ENCODE measurements at regions not wholly inside any gene's neighbourhood (a gene's known extent, or its start where the extent isn't known, plus 50 kb on each side); places are given as distances from the start of the nearest gene placed in this dataset.

DNA sequence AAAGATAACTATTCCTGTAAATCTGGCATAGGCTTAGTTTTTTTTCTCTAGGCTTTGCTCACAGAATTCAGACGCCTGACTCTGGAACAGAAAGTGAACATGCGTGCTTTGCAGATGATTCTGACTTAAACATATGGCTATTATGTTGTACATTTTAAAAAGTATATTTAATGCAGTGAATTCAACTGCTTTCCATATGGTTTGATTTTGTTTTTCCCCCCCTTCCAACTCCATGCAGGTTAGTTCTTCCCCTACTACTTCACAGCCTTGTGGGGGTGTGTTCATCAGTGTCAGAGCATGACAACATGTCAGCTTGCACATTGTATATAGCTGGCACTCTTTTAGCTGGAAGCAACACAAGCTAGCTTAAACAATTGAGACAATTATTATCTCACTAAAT is 226.8 kb downstream of the TMEM167A start:
- DNase-seq (ENCODE audit: low read depth): no peak

DNA sequence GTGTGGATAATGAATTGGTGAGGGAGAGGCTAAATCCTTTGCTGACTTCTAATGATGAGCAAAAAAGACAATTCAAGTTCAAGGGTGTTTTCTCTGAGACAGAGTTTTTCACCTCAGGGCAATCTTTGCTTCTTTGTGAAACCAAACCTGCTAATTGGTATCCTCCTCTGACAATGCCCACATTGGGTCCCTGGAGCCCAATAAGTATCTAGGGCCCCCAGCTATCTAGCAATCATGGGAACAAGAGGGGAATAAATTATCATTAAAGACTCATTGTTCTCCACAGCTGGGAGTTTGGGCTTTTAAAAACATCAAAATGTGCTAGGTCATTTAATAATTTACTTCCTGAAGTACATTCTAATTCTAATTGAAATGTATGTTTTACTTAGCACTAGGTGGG is 227.3 kb downstream of the TMEM167A start:
- DNase-seq (ENCODE audit: low read depth): no peak

DNA sequence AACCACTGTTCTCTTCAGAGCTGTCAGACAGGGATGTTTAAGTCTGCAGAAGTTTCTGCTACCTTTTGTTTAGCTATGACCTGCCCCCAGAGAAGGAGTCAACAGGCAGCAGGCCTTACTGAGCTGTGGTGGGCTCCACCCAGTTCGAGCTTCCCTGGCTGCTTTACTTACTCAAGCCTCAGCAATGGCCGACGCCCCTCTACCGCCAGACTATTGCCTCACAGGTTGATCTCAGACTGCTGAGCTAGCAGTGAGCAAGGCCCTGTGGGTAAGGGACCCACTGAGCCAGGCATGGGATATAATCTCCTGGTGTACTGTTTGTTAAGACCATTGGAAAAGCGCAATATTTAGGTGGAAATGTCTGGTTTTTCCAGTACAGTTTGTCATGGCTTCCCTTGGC is 229.6 kb downstream of the TMEM167A start:
- DNase-seq (ENCODE audit: low read depth): no peak

DNA sequence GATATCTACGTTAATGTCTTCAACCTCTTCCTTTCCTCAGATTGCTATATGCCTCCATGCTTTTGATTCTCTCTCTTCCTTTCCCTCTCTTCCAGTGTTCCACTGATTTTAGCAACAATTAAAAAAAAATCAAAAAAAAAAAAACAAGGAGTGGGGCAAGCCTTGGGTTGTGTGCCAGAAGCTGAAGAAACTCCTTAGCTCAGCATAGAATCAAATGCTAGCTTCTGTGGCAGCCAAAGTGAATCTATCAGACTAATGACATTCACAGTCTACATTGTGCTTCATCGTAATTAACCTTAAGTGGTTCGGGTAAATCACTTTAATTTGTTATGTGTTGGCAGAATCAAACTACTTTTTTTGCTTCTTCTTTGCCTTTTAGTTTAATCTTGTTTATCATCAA is 237.3 kb downstream of the TMEM167A start:
- DNase-seq (ENCODE audit: low read depth): no peak

DNA sequence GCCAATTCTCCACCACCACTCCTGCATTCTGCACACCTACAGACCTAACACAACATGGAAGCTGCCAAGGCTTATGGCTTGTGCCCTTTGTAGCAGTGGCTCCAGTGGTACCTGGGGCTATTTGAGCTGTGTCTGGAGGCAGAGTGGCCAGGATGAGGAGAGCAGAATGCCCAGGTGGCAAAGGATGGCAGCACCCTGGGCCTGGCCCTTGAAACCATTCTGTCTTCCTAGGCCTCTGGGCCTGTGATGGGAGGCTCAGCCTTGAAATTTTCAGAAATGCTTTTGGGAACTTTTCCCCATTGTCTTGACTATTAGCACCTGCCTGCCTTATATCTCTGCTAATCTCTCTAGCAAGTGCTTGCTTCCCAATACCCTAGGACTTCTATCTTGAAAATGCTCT is 241.7 kb downstream of the TMEM167A start:
- no peak for DNase-seq (ENCODE audit: low read depth)

DNA sequence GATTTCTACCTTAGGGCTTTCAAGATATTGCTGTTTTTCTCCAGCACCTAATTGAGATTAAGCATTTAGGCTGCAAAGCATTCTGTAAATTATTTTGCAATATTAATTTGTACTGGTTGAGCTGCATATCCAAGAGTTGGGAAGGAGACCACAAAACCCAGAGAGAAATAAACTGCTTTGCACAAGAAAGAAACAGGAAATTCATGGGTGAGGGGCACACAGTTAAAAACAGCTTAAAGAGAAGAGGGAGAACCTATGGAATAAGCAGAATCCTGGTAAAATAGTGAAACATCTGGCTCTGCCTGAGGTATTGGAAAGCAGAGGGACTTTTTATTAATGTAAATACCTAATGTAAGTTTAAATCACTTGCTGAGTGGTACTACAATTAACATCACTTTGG is 243.0 kb downstream of the TMEM167A start:
- DNase-seq (ENCODE audit: low read depth): no peak

DNA sequence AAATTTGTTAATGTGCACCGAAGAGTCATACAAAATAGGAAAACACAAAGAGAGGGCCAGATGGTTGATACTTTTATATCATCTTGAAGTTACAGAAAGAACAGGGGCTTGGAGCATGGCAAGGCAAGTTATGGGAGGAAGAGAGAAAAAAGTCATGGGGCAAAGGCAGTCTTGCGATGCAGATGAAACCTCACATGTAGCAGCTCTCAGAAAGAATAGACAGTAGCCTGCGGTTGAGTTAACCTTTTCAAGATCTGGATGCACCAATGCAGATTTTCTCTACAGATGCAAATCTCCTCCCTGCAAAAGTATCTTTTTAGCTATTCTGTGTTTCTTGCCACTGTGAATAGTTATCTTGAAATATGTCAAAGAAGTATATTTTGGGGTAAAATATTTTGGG is 243.9 kb downstream of the TMEM167A start:
- DNase-seq (ENCODE audit: low read depth): no peak

DNA sequence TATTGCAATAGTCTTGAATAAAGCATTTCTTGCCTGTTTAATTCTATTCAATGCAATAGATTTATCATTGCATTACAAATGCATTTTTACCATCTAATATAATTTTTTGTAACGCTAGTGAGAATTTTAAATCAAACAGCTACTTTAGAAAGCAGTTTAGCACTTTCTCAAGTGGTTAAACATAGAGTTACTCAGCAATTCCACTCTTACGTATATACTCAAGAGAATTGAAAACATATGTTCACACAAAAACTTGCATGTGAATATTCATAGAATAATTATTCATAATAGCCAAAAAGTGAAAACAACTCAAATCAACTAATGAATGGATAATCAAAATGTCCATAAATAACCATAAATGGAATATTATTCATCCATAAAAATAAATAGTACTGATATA is 244.7 kb downstream of the TMEM167A start:
- DNase-seq (ENCODE audit: low read depth): no peak

DNA sequence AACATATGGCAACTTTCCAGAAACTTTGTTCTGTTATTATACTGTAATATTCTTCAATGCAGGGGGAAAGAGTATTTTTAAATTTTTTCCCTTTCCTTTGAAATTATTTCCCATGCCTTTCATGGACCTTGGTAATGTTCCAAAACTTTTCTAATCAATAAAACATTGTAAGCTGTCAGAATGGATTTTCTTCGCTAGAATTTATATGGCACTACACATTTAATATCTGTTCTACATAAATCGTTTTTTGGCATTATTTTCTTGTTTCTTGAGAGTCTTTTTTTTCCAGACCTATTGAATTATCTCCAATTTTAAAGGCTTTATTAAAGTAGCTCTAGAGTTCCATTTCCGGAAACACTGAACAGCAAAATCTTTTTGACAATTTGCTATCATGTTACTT is 249.0 kb downstream of the TMEM167A start:
- DNase-seq (ENCODE audit: low read depth): no peak

DNA sequence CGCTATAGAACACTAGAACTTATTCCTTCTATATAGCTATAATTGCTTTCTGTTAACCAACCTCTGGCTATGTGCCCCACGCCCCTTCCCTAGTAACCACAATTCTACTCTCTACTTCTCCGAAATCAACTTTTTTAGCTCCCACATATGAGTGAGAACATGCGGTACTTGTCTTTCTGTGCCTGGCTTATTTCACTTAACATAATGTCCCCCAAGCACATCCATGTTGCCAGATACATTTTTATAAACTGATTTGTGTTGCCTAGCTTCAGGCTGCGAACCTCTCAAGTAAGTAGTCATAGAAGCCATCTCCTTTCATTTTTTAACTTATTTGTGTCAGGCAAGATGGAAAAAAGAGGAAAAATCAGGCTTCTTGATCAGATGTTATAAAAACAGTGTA is 249.5 kb downstream of the TMEM167A start:
- DNase-seq (ENCODE audit: low read depth): no peak

DNA sequence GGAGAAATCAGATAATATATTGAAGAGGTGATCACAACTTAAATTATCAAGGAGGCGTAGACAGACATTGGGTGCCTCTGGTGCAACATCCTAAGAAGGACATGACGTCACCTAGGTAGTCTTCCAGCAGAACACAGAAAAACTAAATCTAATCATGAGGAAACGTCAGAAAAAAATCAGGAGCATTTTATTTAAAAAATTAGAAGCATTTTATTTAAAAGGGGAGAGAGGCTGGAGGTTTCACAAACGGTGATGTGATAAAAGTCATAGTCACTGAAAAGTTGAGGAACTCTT is 254.6 kb downstream of the TMEM167A start:
- DNase-seq (ENCODE audit: low read depth): no peak

DNA sequence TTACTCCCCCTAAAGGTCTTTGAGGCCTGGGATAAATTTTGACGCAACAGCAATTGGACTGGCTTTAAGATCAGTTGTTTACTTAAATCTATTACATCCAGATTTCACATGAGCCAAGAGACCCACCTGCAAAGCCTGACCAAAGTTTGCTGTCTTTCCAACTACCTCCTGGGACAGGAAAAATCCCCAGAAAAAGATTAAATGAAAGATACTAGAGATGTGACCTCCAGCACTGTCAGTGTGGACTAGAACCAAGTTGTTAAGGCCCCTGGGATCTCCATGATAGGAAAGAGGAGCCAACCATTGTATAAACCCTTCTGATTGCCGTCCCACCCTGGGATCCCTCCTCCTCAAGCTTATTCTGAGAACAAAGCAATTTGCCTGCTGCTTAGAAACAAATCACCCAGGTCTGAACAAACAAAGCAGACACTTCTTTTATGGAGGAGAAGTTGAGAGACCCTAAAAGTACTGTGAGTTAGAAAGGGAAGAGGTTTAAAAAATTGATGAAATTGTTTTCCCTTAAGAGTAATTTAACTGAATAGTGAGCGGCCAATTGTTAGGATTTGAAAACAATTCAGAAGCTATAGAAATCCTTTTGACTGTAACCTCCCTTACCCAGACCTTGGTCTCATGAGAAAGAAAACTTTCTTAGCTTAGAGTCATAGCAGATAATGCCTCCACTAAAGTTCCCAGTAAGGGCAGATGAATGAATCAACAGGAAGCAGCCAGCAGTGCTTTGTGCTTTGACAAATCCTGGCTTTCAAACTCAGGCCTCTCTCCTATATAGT is 255.2 kb downstream of the TMEM167A start:
- DNase-seq (ENCODE audit: low read depth): no peak

DNA sequence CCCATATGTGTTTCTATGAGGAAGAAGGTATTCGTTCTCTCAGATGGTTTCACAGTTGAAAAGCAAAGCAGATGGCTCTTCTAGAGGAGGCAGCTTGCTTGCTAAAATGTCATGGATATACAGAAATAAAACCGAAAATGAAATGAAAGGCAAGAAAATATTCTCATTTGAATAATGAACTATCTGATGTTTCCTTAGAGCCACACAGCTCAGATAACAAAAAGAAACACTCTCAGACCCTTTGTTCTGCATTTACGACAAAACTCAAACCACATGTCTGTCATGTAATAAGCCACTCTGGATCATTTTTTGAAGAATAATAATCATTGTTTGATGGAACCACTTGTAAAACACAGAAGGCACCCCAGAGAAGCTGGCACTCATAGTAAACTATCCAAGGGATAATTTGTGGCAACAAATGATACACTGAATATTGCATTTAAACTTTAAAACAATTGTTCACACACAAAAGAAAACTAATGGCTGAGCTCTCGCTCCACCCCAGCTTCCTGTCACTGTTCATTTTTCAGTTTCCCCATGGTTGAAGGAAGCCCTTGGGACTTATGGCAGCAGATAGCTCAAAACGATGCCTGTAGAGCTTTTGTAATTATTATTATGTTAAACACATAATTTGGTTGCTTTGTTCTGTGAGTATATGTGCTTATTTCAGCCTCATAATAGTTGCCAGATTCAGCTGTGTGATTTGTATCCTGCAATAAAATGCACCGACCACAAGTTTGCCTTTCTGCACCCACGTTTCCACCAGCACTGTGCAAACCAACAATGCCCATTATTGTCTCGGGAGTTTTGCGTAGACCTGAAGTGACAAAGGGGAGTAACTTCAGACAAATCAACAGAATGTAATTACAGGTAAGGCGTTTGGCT is 256.0 kb downstream of the TMEM167A start:
- no peak for DNase-seq (ENCODE audit: low read depth)

DNA sequence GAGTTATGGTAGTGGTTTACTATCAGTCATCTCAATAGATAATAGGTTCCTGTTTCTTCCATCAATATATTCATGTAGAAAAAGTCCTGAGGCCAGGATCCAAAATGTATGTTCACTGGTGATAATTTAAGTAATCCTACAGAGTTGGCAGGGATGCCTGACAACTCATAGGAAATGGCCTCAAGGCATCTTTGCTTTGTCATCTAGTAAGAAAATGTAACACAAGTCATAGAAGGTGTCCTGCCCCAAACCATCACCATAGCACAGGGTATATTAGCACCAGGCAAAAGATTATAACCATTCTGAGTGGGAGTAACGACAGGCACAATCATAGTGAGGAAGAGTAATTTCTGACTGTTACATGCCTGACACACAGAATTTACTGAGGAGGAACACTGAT is 257.0 kb downstream of the TMEM167A start:
- no peak for DNase-seq (ENCODE audit: low read depth)

DNA sequence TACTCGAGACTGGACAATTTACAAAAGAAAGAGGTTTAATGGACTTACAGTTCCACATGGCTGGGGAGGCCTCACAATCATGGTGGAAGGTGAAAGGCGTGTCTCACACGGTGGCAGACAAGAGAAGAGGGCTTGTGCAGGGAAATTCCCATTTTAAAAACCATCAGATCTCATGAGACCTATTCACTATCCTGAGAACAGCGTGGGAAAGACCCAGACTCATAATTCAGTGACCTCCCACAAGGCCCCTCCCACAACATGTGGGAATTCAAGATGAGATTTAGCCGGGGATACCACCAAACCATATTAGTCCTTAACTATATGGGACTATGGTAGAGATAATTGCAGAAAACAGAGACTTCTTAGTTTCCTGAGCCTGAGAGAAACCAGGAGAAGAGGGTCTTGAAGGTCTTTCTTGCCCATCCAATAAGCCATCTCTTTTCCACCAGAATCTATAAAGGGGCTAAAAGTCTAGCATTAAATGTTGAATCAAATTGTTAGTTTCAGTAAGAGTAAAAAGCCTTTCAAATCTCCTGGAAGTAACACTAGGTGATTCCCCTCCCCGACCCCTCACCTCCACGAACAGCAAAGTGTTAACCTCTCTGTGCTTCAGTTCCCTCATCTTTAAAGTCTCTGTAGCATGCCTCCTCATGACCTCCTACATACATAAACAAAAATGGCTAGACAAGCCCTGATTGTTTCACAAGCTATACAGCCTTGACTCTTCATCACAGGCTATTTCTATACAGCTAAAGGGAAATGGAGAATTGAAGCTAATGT is 259.1 kb downstream of the TMEM167A start:
- DNase-seq (ENCODE audit: low read depth): no peak

DNA sequence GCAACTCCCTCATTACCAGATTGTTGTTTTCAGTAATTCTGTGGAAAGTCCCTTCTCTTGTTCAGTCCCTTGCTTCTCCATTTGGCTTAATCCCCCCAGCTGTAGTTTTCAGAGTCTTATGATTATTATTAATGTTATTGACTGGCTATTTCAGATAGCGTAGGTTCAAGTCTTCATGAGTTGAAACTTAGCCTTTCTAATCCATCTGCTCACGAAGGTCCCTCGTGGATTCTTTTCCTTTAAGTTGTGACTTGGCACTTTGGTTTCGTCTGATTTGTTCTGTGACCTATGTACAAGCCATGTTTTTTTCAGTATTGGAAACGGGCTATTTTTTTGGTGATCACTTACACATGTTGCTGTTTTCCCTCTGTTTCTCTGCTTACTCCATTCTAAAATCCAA is 260.3 kb downstream of the TMEM167A start:
- DNase-seq (ENCODE audit: low read depth): no peak

DNA sequence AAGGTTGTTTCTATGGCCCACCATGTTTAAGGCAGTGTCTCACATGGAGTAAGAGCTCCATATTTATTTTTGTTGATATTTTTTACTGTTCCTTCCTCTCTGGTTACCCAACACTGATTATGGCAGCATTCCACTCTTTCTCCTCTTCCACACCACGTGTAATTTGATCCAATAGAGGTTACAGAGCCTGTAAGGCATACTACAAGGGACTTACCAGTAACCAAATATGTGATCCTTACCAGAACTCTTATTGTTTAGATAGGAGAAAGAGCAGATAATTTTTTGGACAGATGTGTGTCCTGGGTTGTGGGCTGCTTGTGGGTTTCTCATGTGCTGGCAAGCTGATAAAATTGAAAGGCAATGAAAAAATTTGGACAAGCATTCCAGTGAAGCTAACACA is 261.3 kb downstream of the TMEM167A start:
- DNase-seq (ENCODE audit: low read depth): no peak

DNA sequence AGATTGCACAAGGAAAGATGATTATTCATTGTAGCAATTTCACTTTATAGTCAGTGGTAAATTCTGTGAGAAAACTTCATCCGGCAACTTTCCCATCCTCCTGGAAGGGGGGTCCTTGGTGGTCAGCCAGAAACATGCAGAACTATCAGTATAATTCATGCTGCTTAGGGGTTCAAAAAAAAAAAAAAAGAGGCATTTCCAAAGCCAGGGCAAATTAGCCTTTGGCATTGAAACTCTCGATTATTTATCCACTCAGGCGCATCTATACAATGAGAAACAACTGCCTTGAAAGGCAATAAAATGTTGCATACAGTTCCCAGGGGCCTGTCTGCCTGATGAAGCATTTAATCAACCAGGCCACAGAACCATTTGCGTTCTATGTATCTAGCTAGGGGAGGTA is 263.3 kb downstream of the TMEM167A start:
- no peak for DNase-seq (ENCODE audit: low read depth)

DNA sequence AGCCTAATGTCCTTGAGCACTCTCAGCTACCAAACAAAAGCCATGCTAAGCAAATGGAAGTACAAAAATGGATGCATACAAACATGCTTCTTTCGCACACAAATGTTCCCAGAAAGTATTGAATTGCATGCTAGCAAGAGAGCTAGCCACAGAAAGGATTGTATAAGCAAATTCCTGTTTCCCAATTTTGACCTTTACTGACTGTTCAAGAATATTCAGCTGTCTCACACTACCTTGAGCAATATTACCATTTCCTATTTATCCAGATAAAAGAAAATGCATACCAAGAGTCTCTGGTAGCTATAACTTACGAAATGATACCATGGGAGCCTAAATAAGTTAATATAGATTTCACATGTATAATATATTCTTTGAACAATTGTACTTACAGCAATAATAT is 264.6 kb downstream of the TMEM167A start:
- DNase-seq (ENCODE audit: low read depth): no peak

DNA sequence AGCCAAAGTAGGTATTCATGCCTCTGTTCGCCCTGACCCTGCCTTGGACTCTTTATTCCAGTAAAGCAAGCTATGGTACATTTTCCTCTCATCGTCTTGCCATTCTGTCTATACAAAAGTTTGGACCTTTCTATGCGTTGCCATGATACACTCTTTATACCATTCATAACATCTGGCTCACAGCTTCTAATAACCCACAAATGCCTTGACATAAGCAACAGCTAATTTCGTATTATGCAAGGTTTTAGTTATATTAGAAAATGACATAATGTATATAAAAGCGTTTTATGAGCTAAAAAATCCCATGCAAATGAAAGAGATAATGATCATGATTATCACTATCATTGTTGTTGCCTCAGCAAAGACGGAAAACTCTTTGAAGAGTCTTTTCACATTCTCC is 265.7 kb downstream of the TMEM167A start:
- DNase-seq (ENCODE audit: low read depth): no peak

DNA sequence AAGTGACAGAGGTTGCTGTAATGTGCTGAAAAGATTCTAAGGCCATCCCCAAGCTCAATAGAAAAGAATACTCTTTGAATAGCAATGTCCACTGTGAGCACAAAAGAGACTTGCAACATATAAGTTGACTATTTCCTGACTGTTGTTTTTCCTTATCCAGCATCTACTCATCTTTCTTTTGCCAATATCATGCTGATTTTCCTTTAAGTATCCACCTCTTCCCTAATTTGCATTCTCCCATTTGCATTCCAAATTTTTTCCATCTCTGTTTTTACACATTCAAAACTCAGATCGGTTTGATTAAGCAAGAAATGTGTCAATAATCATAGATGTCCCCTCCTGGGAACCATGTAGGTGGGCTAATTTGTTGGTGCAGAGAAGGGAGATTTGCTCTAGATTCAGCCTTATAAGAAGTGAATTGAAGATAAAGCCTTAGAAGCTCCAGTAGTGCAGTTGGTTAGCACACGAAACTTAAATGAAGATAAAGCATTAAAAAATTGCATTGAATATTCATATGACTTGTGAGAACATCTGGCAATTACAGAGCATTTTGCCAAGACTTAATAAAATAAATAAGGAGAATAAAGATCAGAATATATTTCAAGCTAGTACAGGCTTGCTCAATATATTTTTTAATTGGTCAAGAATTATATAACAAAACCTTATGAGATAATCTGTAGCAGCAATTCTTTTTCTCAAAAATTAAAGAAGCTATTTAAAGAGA is 267.6 kb downstream of the TMEM167A start:
- no peak for DNase-seq (ENCODE audit: low read depth)

DNA sequence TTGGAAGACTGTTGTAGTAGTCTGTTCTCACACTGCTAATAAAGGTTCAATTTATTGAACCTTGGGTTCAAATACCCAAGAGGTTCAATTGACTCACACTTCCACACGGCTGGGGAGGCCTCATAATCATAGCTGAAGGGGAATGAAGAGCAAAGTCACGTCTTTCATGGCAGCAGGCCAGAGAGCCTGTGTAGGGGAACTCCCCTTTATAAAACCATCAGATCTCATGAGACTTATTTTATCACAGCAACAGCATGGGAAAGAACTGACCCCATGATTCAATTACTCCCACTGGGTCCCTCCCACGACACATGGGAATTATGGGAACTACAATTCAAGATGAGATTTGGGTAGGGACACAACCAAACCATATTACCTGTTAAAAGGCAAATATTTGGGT is 268.2 kb downstream of the TMEM167A start:
- DNase-seq (ENCODE audit: low read depth): no peak
